CD4-positive, CD25-positive, alpha-beta regulatory T cell (primary cell): ENCODE measurements at regions not wholly inside any gene's neighbourhood (a gene's known extent, or its start where the extent isn't known, plus 50 kb on each side); places are given as distances from the start of the nearest gene placed in this dataset.
"Not testable (repeated sequence)": the region's sequence is repeated elsewhere in the genome, so short reads cannot be mapped to it uniquely, and the experiment has no call there.

Experiments used
- ATAC-seq, 2 donors: fragments of 150-1000 bp; cut with Tn5 transposase; one replicate each; pipeline ENCODE4 v1.10.0; 2021; ENCODE audit warnings: low read depth in 2 of 2, moderate number of reproducible peaks in 2 of 2, moderate library complexity in 1 of 2
- DNase-seq, 3 donors: peaks; one replicate each; pipeline versions ENCODE4 v3.0.0 to v3.0.0-alpha.2; 2012 to 2022; ENCODE audit warnings: mixed read lengths in 1 of 3
- H3K27ac ChIP-seq: one replicate; pipeline ENCODE4 v1.7.0; 2013; ENCODE audit warnings: mild to moderate bottlenecking, low read length; ENCODE audit not compliant: insufficient read depth, poor library complexity, severe bottlenecking
- H3K27me3 ChIP-seq: one replicate; pipeline ENCODE4 v1.7.0; 2013; ENCODE audit warnings: low read length; ENCODE audit not compliant: control insufficient read depth, insufficient read depth
- H3K36me3 ChIP-seq: one replicate; pipeline ENCODE4 v1.7.0; 2013; ENCODE audit warnings: mild to moderate bottlenecking, low read length, moderate library complexity; ENCODE audit not compliant: control insufficient read depth, insufficient read depth
- H3K4me1 ChIP-seq: 2 replicates; pipeline ENCODE4 v1.7.0; 2013; ENCODE audit warnings: mild to moderate bottlenecking, low read length; ENCODE audit not compliant: insufficient read depth, control insufficient read depth, poor library complexity, severe bottlenecking
- H3K4me3 ChIP-seq: one replicate; pipeline ENCODE4 v1.7.0; 2013; ENCODE audit warnings: low read depth, mild to moderate bottlenecking, low read length, moderate library complexity
- H3K9me3 ChIP-seq, 2 experiments: 1 replicate in 1 of 2; 2 replicates in 1 of 2; pipeline ENCODE4 v1.7.0; 2013; ENCODE audit warnings: low read length in 2 of 2, mild to moderate bottlenecking in 1 of 2, moderate library complexity in 1 of 2; ENCODE audit not compliant: control insufficient read depth in 2 of 2
- H3K27ac Mint-ChIP-seq, 3 donors: one replicate each; pipeline ENCODE4 v1.8.0; 2020 to 2022; ENCODE audit warnings: mild to moderate bottlenecking in 3 of 3, mixed read lengths in 3 of 3, moderate library complexity in 2 of 3
- H3K27me3 Mint-ChIP-seq: one replicate; pipeline ENCODE4 v1.8.0; 2022; ENCODE audit warnings: mild to moderate bottlenecking, mixed read lengths
- H3K36me3 Mint-ChIP-seq: one replicate; pipeline ENCODE4 v1.8.0; 2020; ENCODE audit warnings: mixed read lengths
- H3K4me1 Mint-ChIP-seq, 4 donors: one replicate each; pipeline ENCODE4 v1.8.0; 2020 to 2022; ENCODE audit warnings: mixed read lengths in 4 of 4, mild to moderate bottlenecking in 1 of 4
- H3K4me3 Mint-ChIP-seq, 4 donors: one replicate each; pipeline ENCODE4 v1.8.0; 2020 to 2022; ENCODE audit warnings: mild to moderate bottlenecking in 4 of 4, mixed read lengths in 4 of 4, moderate library complexity in 3 of 4
- H3K9me3 Mint-ChIP-seq, 7 donors: one replicate each; pipeline ENCODE4 v1.8.0; 2020 to 2022; ENCODE audit warnings: mixed read lengths in 7 of 7, mild to moderate bottlenecking in 3 of 7, moderate library complexity in 2 of 7

GRCh38 chr22:25318081-25318823 lies 98.8 kb downstream of the CRYBB2 start:
- Histone ChIP-seq H3K27me3 (no peaks in the 10 kb centered on the region), H3K9me3 (no peaks in the 10 kb centered on the region), H3K4me1 (no peaks in the 10 kb centered on the region), H3K36me3 (no peaks in the 10 kb centered on the region), H3K4me3 (no peak overlapping the region), H3K27ac (no peak overlapping the region)
- Mint-ChIP-seq H3K27me3 (peaks cover 6% of the 10 kb centered on the region), H3K36me3 (no peaks in the 10 kb centered on the region), H3K9me3 (no peaks in the 10 kb centered on the region), H3K27ac (no peak overlapping the region), H3K4me1 (no peaks in the 10 kb centered on the region), H3K4me3 (no peak overlapping the region)
- DNase-seq (no peak), ATAC-seq (no peak)

GRCh38 chr22:25327018-25327755 lies 107.7 kb downstream of the CRYBB2 start:
- H3K9me3 Mint-ChIP-seq = peaks cover 0 to 1% (median 0%) of the 10 kb centered on the region in 7 donors
- H3K4me1 Mint-ChIP-seq = no peaks in the 10 kb centered on the region
- Histone ChIP-seq H3K4me1 (no peaks in the 10 kb centered on the region), H3K9me3 (no peaks in the 10 kb centered on the region), H3K36me3 (no peaks in the 10 kb centered on the region), H3K4me3 (no peak overlapping the region), H3K27me3 (no peaks in the 10 kb centered on the region), H3K27ac (no peak overlapping the region)
- no peaks in the 10 kb centered on the region for H3K36me3 Mint-ChIP-seq
- H3K4me3 Mint-ChIP-seq = no peak overlapping the region
- ATAC-seq (no peak), DNase-seq (no peak)
- no peak overlapping the region for H3K27ac Mint-ChIP-seq
- peaks cover 6% of the 10 kb centered on the region for H3K27me3 Mint-ChIP-seq

- H3K27me3 Mint-ChIP-seq = peaks cover 4% of the 10 kb centered on the region
- peak overlapping the region in 1 of 3 donors; percentile 64 for H3K27ac Mint-ChIP-seq
- Histone ChIP-seq H3K4me3 (no peak overlapping the region), H3K36me3 (no peaks in the 10 kb centered on the region), H3K9me3 (no peaks in the 10 kb centered on the region), H3K27ac (no peak overlapping the region), H3K27me3 (no peaks in the 10 kb centered on the region), H3K4me1 (no peaks in the 10 kb centered on the region)
- H3K9me3 Mint-ChIP-seq = peaks cover 0 to 3% (median 0%) of the 10 kb centered on the region in 7 donors
- DNase-seq (no peak), ATAC-seq (no peak)
- peaks cover 0 to 2% (median under 1%) of the 10 kb centered on the region in 4 donors for H3K4me1 Mint-ChIP-seq
- no peak overlapping the region for H3K4me3 Mint-ChIP-seq
- no peaks in the 10 kb centered on the region for H3K36me3 Mint-ChIP-seq
Measured at GRCh38 chr22:25331050-25331449, 111.6 kb downstream of the CRYBB2 start.

DNA sequence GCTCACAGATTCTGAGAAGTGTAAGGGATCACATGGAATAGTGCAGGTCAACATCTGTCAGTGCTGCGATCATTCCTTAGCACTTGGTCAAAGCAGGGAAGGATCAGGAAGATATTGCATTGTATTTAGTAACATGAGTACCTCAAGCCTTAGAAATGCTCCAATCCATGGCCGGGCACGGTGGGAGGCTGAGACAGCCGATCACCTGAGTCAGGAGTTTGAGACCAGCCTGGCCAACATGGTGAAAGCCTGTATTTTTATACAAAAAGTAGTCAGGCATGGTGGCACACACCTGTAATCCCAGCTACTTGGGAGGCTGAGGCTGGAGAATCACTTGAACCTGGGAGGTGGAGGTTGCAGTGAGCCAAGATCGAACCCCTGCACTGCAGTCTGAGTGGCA lies 112.5 kb downstream of the CRYBB2 start:
- H3K36me3 ChIP-seq, H3K27ac ChIP-seq, H3K27me3 ChIP-seq, H3K27ac Mint-ChIP-seq, H3K36me3 Mint-ChIP-seq, H3K4me1 ChIP-seq, H3K9me3 ChIP-seq, H3K9me3 Mint-ChIP-seq, ATAC-seq, H3K4me3 ChIP-seq, H3K4me1 Mint-ChIP-seq, DNase-seq, H3K27me3 Mint-ChIP-seq: not testable (repeated sequence)
- H3K4me3 Mint-ChIP-seq = peak overlapping the region in 1 of 4 donors; percentile 25

- H3K27ac ChIP-seq = no peak overlapping the region
- H3K4me1 ChIP-seq = no peaks in the 10 kb centered on the region
- Mint-ChIP-seq H3K36me3 (no peaks in the 10 kb centered on the region), H3K27me3 (peaks cover 6% of the 10 kb centered on the region), H3K4me3 (peak overlapping the region in 2 of 4 donors; percentile 23 to 25), H3K27ac (no peak overlapping the region), H3K9me3 (peaks cover 0 to 8% (median 1%) of the 10 kb centered on the region in 7 donors), H3K4me1 (peaks cover 0 to 2% (median under 1%) of the 10 kb centered on the region in 4 donors)
- no peaks in the 10 kb centered on the region for H3K27me3 ChIP-seq
- no peak overlapping the region for H3K4me3 ChIP-seq
- peaks cover 0 to 3% of the 10 kb centered on the region in 2 experiments for H3K9me3 ChIP-seq
- no peaks in the 10 kb centered on the region for H3K36me3 ChIP-seq
- DNase-seq (no peak), ATAC-seq (no peak)
Measured at GRCh38 chr22:25332386-25332785, 112.9 kb downstream of the CRYBB2 start.

DNA sequence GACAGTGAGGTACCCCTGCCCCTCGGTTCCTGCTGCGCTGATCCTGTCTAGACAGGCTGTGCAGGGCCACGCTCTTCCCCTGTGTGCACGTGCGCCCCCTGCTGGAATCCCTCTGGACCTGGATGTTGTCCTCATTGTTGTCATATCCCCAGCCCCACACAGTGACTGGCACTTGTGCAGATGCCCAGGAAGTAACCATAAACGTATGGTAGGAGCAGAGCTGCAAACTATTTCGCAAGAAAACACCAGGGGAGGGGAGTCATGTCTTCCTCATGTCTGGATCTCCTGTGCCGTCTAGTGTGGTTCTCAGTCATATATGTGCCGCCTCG lies 114.7 kb downstream of the CRYBB2 start:
- Mint-ChIP-seq H3K36me3 (no peaks in the 10 kb centered on the region), H3K9me3 (peaks cover 0 to 12% (median 0%) of the 10 kb centered on the region in 7 donors), H3K4me1 (peaks cover 0 to 2% (median under 1%) of the 10 kb centered on the region in 4 donors), H3K27me3 (peaks cover 6% of the 10 kb centered on the region), H3K27ac (no peak overlapping the region), H3K4me3 (peak overlapping the region in 1 of 4 donors; percentile 43)
- Histone ChIP-seq H3K4me1 (no peaks in the 10 kb centered on the region), H3K27ac (no peak overlapping the region), H3K36me3 (no peaks in the 10 kb centered on the region), H3K4me3 (no peak overlapping the region), H3K27me3 (no peaks in the 10 kb centered on the region), H3K9me3 (peaks cover 0 to 8% of the 10 kb centered on the region in 2 experiments)
- no peak for ATAC-seq
- DNase-seq = peak in 2 of 3 donors; percentile 13 to 65

- ATAC-seq, H3K27me3 Mint-ChIP-seq, H3K4me1 ChIP-seq, DNase-seq, H3K36me3 ChIP-seq, H3K27me3 ChIP-seq, H3K4me3 Mint-ChIP-seq, H3K4me1 Mint-ChIP-seq, H3K27ac ChIP-seq, H3K36me3 Mint-ChIP-seq, H3K27ac Mint-ChIP-seq, H3K4me3 ChIP-seq: not testable (repeated sequence)
- peaks cover 0 to 11% of the 10 kb centered on the region in 2 experiments for H3K9me3 ChIP-seq
- peaks cover 0 to 12% (median 2%) of the 10 kb centered on the region in 7 donors for H3K9me3 Mint-ChIP-seq
Measured at GRCh38 chr22:25334631-25335030, 115.2 kb downstream of the CRYBB2 start.
